ENCODE measurements at regions not wholly inside any gene's neighbourhood (a gene's known extent, or its start where the extent isn't known, plus 50 kb on each side); places are given as distances from the start of the nearest gene placed in this dataset.

GRCh38 chr1:234712891-234713305 is 102.9 kb upstream of the IRF2BP2 start:
- TF ChIP-seq CTCF (IDR thresholded peaks at IDR 0.05) (no peak), EZH2 (IDR thresholded peaks at IDR 0.05; ENCODE audit: borderline replicate concordance, insufficient read depth, low read depth, low read length, poor library complexity, severe bottlenecking) (no peak)
